IMR-90 (cell line): ENCODE measurements at regions not wholly inside any gene's neighbourhood (a gene's known extent, or its start where the extent isn't known, plus 50 kb on each side); places are given as distances from the start of the nearest gene placed in this dataset.

Source experiments
- ATAC-seq: fragments of 200-7000 bp; cut with Tn5 transposase; 2 replicates; pipeline ENCODE4 v1.9.1; 2020; ENCODE audit warnings: low read depth, mild to moderate bottlenecking, moderate library complexity
- BruUV-seq: library from RNA; stranded (reverse); fragments of 400-500 nt; replicated peaks from 2 replicates; lab custom pipeline; 2021; lab: Mats Ljungman, UMichigan
- CTCF ChIA-PET: fragments of 300-600 bp; formaldehyde crosslinking; extraction: SDS; loops from one replicate; lab custom pipeline; 2021; ENCODE audit warnings: antibody characterized with exemption; lab: Yijun Ruan, JAX
- POLR2A ChIA-PET: fragments of 300-600 bp; sonication (Branson Sonifier 250); formaldehyde crosslinking; loops from one replicate; lab custom pipeline; 2022; ENCODE audit warnings: antibody characterized with exemption; ENCODE audit not compliant: unreplicated experiment; lab: Charles Lee
- DNase-seq: peaks from one replicate; pipeline ENCODE4 v3.0.0; 2013
- H2AFZ ChIP-seq: replicated peaks from 2 replicates; pipeline ENCODE3; 2013; ENCODE audit warnings: low read length, mild to moderate bottlenecking; ENCODE audit not compliant: poor library complexity
- H2AK5ac ChIP-seq: 2 replicates; pipeline ENCODE4 v1.6.1; 2013; ENCODE audit warnings: low read depth, low read length, inconsistent platforms
- H2AK9ac ChIP-seq: replicated peaks from 2 replicates; pipeline ENCODE3; 2013; ENCODE audit warnings: mild to moderate bottlenecking, low read depth, low read length, moderate library complexity; ENCODE audit not compliant: poor library complexity
- H2BK120ac ChIP-seq: 2 replicates; pipeline ENCODE4 v1.6.1; 2013; ENCODE audit warnings: low read depth, low read length, inconsistent platforms
- H2BK15ac ChIP-seq: 3 replicates; pipeline ENCODE4 v1.6.1; 2013; ENCODE audit warnings: low read depth, low read length, inconsistent platforms
- H2BK20ac ChIP-seq: 2 replicates; pipeline ENCODE4 v1.6.1; 2013; ENCODE audit warnings: low read depth, mild to moderate bottlenecking, inconsistent platforms, low read length, moderate library complexity
- H2BK5ac ChIP-seq: 2 replicates; pipeline ENCODE4 v1.6.1; 2013; ENCODE audit warnings: mild to moderate bottlenecking, low read depth, low read length, inconsistent platforms; ENCODE audit not compliant: poor library complexity, severe bottlenecking
- H3K14ac ChIP-seq: replicated peaks from 2 replicates; pipeline ENCODE4 v1.6.1; 2013; ENCODE audit warnings: low read depth, low read length, inconsistent platforms
- H3K18ac ChIP-seq: 2 replicates; pipeline ENCODE4 v1.6.1; 2013; ENCODE audit warnings: low read depth, low read length, control low read depth
- H3K23ac ChIP-seq: 2 replicates; pipeline ENCODE4 v1.6.1; 2013; ENCODE audit warnings: low read depth, low read length, inconsistent platforms
- H3K27ac ChIP-seq: 2 replicates; pipeline ENCODE4 v1.5.1; 2013; ENCODE audit warnings: mild to moderate bottlenecking, control low read depth, low read length; ENCODE audit not compliant: insufficient read depth
- H3K27me3 ChIP-seq: 2 replicates; pipeline ENCODE4 v1.6.1; 2013; ENCODE audit warnings: low read length; ENCODE audit not compliant: control insufficient read depth, insufficient read depth
- H3K36me3 ChIP-seq: 2 replicates; pipeline ENCODE4 v1.6.1; 2013; ENCODE audit warnings: low read length, mixed read lengths; ENCODE audit not compliant: control insufficient read depth, insufficient read depth
- H3K4ac ChIP-seq: 2 replicates; pipeline ENCODE4 v1.6.1; 2013; ENCODE audit warnings: low read depth, low read length, inconsistent platforms
- H3K4me1 ChIP-seq: 2 replicates; pipeline ENCODE4 v1.6.1; 2013; ENCODE audit warnings: low read length, mixed read lengths; ENCODE audit not compliant: control insufficient read depth, insufficient read depth
- H3K4me2 ChIP-seq: 2 replicates; pipeline ENCODE4 v1.6.1; 2013; ENCODE audit warnings: low read depth, mild to moderate bottlenecking, control low read depth, low read length, moderate library complexity
- H3K4me3 ChIP-seq: 2 replicates; pipeline ENCODE4 v1.5.1; 2013; ENCODE audit warnings: low read depth, mild to moderate bottlenecking, control low read depth, low read length, moderate library complexity; ENCODE audit not compliant: insufficient read depth
- H3K56ac ChIP-seq: 2 replicates; pipeline ENCODE4 v1.6.1; 2013; ENCODE audit warnings: low read length, inconsistent platforms; ENCODE audit not compliant: insufficient read depth; ENCODE audit errors: extremely low read depth
- H3K79me1 ChIP-seq, 2 experiments: 2 replicates each; pipeline ENCODE4 v1.6.1; 2013; ENCODE audit warnings: low read length in 2 of 2, inconsistent platforms in 1 of 2, low read depth in 1 of 2
- H3K9ac ChIP-seq: 2 replicates; pipeline ENCODE4 v1.6.1; 2013; ENCODE audit warnings: low read depth, low read length, control low read depth
- H3K9me1 ChIP-seq: 2 replicates; pipeline ENCODE4 v1.6.1; 2013; ENCODE audit warnings: low read length, inconsistent platforms; ENCODE audit not compliant: insufficient read depth
- H3K9me3 ChIP-seq: 2 replicates; pipeline ENCODE4 v1.6.1; 2013; ENCODE audit warnings: low read length; ENCODE audit not compliant: control insufficient read depth, insufficient read depth
- H4K20me1 ChIP-seq: 2 replicates; pipeline ENCODE4 v1.6.1; 2013; ENCODE audit warnings: low read length, inconsistent platforms; ENCODE audit not compliant: insufficient read depth
- H4K5ac ChIP-seq: 2 replicates; pipeline ENCODE4 v1.6.1; 2013; ENCODE audit warnings: mild to moderate bottlenecking, low read depth, low read length, control low read depth
- H4K8ac ChIP-seq, 2 experiments: 2 replicates each; pipeline ENCODE4 v1.6.1; 2013; ENCODE audit warnings: low read depth in 2 of 2, low read length in 2 of 2, control low read depth in 1 of 2, inconsistent platforms in 1 of 2
- H4K91ac ChIP-seq: 2 replicates; pipeline ENCODE4 v1.6.1; 2013; ENCODE audit warnings: low read depth, low read length, inconsistent platforms; ENCODE audit not compliant: insufficient read depth
- CEBPB ChIP-seq: IDR thresholded peaks from 2 replicates; pipeline ENCODE4 v1.6.1; 2012; ENCODE audit warnings: low read depth, low read length, improper control_type of control experiment
- FOS ChIP-seq: fragments of 150-350 bp; IDR thresholded peaks from 2 replicates; pipeline ENCODE4 v1.6.1; 2016; ENCODE audit warnings: low read depth, low read length
- MAFK ChIP-seq: IDR thresholded peaks from 2 replicates; pipeline ENCODE4 v1.6.1; 2012; ENCODE audit warnings: low read depth, low read length, improper control_type of control experiment
- RAD21 ChIP-seq: IDR thresholded peaks from 2 replicates; pipeline ENCODE4 v1.6.1; 2012; ENCODE audit warnings: low read length, improper control_type of control experiment
- RCOR1 ChIP-seq: IDR thresholded peaks from 2 replicates; pipeline ENCODE4 v1.6.1; 2012; ENCODE audit warnings: mild to moderate bottlenecking, low read length, improper control_type of control experiment; ENCODE audit not compliant: insufficient replicate concordance
- WGBS, 2 experiments: methylation state at CpG; one replicate each; pipeline versions ENCODE4 v1.1.5 to v1.1.7; 2013; ENCODE audit warnings: missing lambda C conversion rate in 2 of 2; ENCODE audit not compliant: insufficient read length in 1 of 2; ENCODE audit errors: extremely low coverage in 2 of 2; 5-methylcytosine and 5-hydroxymethylcytosine counted together
- dilution Hi-C: fragments of 300-500 bp; cut with HindIII; formaldehyde crosslinking; loops from one replicate; pipeline ENCODE4 v1.14.3; 2018; ENCODE audit warnings: low sequenced_read_pairs; ENCODE audit not compliant: unreplicated experiment
- in situ Hi-C: fragments of 300-500 bp; cut with MboI; formaldehyde crosslinking; loops from 3 replicates; pipeline ENCODE4 v1.14.3; 2019; ENCODE audit warnings: low sequenced_read_pairs, inconsistent platforms, mixed read lengths
- intact Hi-C: fragments of 100-400 bp; cut with micrococcal nuclease; formaldehyde crosslinking; loops from 2 replicates; pipeline ENCODE4 v1.10.0; 2022

GRCh38 chr7:70923181-70923845, 208.6 kb upstream of the GALNT17 start:
- in situ Hi-C loops (no loop called here), dilution Hi-C loops (no loop called here), intact Hi-C loops (no loop called here)
- H2BK120ac ChIP-seq = no peak overlapping the region
- H4K5ac ChIP-seq = no peak overlapping the region
- no peak overlapping the region for H3K56ac ChIP-seq
- no peak overlapping the region for H3K23ac ChIP-seq
- H3K4ac ChIP-seq = no peak overlapping the region
- H2BK5ac ChIP-seq = no peak overlapping the region
- ChIA-PET POLR2A (no interaction called here), CTCF (no interaction called here)
- no peaks in the 10 kb centered on the region for H3K27me3 ChIP-seq
- H4K91ac ChIP-seq = no peak overlapping the region
- no peak overlapping the region for H2AFZ ChIP-seq
- no peak overlapping the region for H3K4me3 ChIP-seq
- no peak overlapping the region for H2BK15ac ChIP-seq
- H3K18ac ChIP-seq = no peak overlapping the region
- TF ChIP-seq CEBPB = no peak
- no peak for TF ChIP-seq MAFK
- TF ChIP-seq FOS = no peak
- no peak for TF ChIP-seq RAD21
- no peak for TF ChIP-seq RCOR1
- H3K36me3 ChIP-seq = no peaks in the 10 kb centered on the region
- no peak overlapping the region for H3K27ac ChIP-seq
- no CpG with 5 or more reads among the region's 11 CpGs for WGBS, 2 experiments
- DNase-seq = no peak
- no peaks in the 10 kb centered on the region for H3K4me1 ChIP-seq
- no peak overlapping the region for H3K4me2 ChIP-seq
- no peaks in the 10 kb centered on the region for H3K79me1 ChIP-seq
- ATAC-seq = no peak
- H2AK5ac ChIP-seq = no peak overlapping the region
- no peak overlapping the region for H3K14ac ChIP-seq
- no peak overlapping the region for H3K9ac ChIP-seq
- no peak overlapping the region for H2BK20ac ChIP-seq
- no peaks in the 10 kb centered on the region for H4K20me1 ChIP-seq
- H2AK9ac ChIP-seq = no peak overlapping the region
- H3K9me3 ChIP-seq = peaks cover 21% of the 10 kb centered on the region
- H4K8ac ChIP-seq = no peak overlapping the region
- no peaks in the 10 kb centered on the region for H3K9me1 ChIP-seq
- BruUV-seq = no TSS peak
